Prostate gland (tissue), 2 donors: ENCODE measurements at regions not wholly inside any gene's neighbourhood (a gene's known extent, or its start where the extent isn't known, plus 50 kb on each side); places are given as distances from the start of the nearest gene placed in this dataset.

Experiments
- CTCF ChIP-seq, 4 experiments: fragments of 200-600 bp in 2 of 4; fragments of 450-650 bp in 2 of 4; sonication (generic) in 2 of 4; IDR thresholded peaks; 1 replicate in 3 of 4; 2 replicates in 1 of 4; pipeline ENCODE4 v1.5.1; 2016 to 2019; ENCODE audit warnings: antibody characterized with exemption in 4 of 4, mild to moderate bottlenecking in 2 of 4, moderate library complexity in 2 of 4
- POLR2A ChIP-seq: fragments of 450-650 bp; IDR thresholded peaks from one replicate; pipeline ENCODE4 v1.6.1; 2016; ENCODE audit warnings: antibody characterized with exemption, mild to moderate bottlenecking
- POLR2AphosphoS5 ChIP-seq: sonication (generic); formaldehyde crosslinking; IDR thresholded peaks from one replicate; pipeline ENCODE4 v1.6.1; 2017; ENCODE audit warnings: antibody characterized with exemption

GRCh38 chr22:49688516-49689254, 139.0 kb downstream of the BRD1 start:
- TF ChIP-seq CTCF (IDR thresholded peaks at IDR 0.05) (no peak), POLR2AphosphoS5 (no peak), POLR2A (no peak)
